ENCODE measurements at regions not wholly inside any gene's neighbourhood (a gene's known extent, or its start where the extent isn't known, plus 50 kb on each side); places are given as distances from the start of the nearest gene placed in this dataset.
"Not testable (repeated sequence)": the region's sequence is repeated elsewhere in the genome, so short reads cannot be mapped to it uniquely, and the experiment has no call there.

DNA sequence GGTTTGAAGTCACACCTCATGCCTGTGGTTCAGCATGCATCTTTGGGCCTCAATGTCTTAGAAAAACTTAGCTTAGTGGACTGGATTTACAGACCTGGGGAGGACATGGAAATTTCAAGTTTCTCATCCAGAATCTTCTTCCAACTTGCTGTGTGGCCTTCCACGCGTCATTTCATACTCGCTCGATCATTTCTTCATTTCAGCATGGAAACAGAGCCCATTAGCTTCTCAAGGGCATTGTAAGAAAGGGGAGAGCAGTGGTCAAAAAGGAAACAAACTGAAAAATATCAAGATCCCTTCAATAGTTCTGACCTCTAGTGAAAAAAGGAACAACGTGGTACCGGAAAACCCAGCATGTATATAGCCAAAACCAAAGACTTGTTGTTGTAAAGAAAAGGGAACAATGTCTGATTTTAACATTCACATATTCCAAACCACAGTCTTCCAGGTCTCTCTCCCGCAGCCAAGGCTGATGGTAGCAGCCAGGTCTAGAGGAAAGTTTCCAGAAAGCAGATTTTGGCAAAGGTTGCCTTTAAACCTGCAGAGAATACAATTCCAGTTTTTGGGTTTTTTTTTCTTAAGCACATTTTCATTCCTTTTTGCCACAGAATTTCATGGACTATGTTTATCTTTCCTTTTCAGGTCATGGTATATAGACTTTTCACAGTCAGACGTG lies 97.0 kb upstream of the CDC42BPA start:
- DNase-seq: no peak

DNA sequence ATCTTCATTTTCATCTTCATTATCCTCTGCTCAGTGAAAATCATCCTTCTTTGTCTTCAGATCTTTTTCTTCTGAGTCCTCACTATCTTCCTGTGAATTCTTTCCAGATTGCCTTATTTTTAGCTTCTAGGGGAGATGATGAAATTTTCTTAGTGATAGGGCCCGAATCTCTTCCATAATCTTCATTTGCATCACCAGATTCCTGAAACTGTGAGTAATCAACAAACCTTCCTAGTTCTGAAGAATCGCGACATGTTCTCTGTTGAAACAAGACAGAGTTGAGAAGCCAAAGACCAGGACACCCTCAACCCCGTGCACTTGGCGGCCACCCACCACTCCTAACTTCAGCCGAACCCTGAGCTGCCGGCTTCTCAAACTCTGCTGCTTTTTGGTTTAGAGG lies 92.8 kb upstream of the CDC42BPA start:
- DNase-seq: no peak

GRCh38 chr1:227406332-227406731 lies 88.0 kb upstream of the CDC42BPA start:
- not testable (repeated sequence) for DNase-seq

DNA sequence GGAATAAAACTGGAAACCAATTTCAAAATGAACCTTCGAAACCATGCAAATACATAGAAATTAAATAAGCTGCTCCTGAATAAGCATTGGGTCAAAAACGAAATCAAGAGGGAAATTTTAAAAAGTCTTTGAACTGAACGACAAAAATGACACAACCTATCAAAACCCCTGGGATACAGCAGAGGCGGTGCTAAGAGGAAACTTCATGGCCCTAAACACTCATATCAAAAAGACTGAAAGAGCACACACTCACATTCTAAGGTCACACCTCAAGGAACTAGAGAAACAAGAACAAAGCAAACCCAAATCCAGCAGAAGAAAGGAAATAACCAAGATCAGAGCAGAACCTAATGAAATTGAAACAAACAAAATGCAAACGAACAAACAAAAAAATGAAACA lies 85.2 kb upstream of the CDC42BPA start:
- DNase-seq: no peak

GRCh38 chr1:227401562-227402342 lies 83.5 kb upstream of the CDC42BPA start:
- DNase-seq: no peak

- no peak for DNase-seq
These were observed 80.9 kb upstream of the CDC42BPA start for GRCh38 chr1:227399152-227399730.

GRCh38 chr1:227397354-227397978 lies 79.2 kb upstream of the CDC42BPA start:
- no peak for DNase-seq

GRCh38 chr1:227396539-227397353 lies 78.5 kb upstream of the CDC42BPA start:
- DNase-seq: no peak

GRCh38 chr1:227395426-227396028 lies 77.2 kb upstream of the CDC42BPA start:
- DNase-seq: no peak

GRCh38 chr1:227392984-227393764 lies 74.9 kb upstream of the CDC42BPA start:
- DNase-seq: no peak

- DNase-seq: no peak
These were observed 73.6 kb upstream of the CDC42BPA start for GRCh38 chr1:227391879-227392278.

DNA sequence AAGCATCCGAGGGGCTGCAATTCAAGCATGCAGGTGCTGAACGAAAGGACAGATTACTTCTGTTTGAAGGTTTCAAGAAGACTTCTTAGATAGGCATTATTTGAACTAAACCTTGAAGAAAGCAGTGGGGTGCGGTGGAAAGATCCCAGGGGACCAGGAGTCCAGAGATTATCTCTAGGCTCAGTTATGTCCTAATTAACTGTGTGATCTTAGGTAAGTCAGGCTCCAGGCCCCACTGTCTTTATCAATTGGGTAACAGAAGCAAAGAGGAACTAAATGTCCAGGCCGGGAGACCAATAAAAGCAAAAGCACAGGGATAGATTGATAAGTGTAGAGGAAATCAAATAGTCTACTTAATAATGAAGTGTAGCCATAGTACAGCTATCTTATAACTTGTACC lies 72.9 kb upstream of the CDC42BPA start:
- DNase-seq: no peak

DNA sequence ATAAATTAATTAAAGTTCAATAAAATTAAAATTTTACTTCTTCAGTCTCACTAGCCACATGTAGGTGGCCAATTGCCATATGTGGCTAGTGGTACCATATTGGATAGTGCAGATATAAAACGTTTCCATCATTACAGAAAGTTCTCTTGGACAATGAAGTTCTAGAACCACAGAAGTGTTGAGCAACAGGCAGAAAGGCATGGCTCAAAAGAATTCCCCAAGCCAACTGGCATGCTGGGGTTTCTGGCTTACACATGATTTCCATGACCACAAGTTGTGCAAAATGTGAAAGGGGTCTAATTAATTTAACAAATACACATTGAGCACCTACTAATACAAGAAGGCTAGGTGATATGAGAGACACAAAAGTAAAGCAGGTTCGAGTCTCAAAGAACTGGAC lies 72.2 kb upstream of the CDC42BPA start:
- DNase-seq: no peak

DNA sequence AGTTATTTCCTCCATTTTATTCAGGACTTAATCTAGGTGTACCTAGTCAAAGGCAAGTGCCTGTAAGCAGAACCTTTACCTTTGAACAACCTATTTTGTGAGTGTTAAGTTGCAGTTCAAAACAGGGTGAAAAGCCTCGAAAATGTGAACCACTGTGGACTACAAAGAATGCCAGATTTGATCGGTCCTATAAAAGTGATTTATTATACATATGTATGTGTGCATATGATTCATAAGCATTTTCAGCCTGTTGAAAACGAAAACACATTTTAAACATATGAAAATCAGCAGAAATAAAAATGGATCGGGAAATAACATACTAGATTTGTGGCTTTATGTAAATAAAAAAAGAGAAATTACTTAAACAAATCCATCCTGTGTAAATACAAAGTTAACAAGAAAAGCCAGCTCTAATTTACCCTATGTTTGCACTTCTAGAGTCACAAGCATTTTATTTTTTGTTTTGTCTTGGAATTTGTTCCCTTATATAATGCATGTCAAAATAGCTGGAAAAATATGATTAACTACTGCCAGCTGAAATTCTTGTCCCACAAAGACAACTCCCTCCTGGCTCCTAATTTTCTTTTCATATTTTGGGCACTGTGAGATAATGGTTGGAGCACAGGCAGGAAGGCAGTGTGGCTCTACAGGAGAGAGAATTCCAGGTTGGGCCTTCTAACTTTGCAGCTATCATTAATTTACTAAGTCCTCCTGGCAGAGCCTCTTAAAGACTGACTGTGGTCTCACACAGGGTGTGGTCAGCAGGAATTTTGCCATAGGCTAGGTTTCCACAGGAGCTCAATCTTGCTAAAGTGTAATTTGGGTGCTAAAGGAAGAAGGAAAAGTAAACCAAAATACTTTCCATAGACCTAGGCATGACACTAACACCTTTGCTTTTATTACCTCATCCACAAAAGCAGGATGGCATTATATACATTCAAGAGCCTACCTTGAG lies 70.2 kb upstream of the CDC42BPA start:
- no peak for DNase-seq

GRCh38 chr1:227379555-227379892 lies 61.2 kb upstream of the CDC42BPA start:
- DNase-seq: no peak

DNA sequence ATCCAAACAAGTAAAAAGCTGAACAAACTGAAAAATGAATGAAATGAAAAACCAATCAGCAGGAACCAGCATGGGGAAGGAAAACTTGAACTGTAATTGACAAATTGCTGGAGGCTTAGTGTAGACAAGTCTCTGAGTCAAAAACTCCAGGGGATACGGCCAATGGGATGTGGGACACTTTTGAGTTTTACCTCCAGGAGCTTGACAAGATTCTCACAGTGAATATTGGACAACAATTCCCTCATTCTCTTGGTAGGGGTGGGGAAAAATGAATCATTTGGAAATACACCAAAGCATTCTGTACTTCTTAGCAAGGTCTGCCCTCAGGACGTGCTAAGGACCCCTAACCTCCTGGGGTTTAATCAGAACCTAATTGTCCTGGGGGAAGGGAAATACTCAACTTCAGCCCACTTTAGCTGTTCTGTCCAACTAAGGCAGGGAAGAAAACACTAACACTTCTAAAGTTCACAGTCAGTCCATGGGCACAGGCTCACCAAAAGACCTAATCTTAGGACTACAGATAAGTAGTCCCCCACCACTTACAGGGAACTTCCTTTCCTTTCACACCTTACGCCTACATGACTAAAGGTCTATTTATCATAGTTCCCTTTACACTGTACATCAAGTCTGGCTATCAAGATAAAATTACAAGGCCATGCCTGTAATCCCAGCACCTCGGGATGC lies 60.7 kb upstream of the CDC42BPA start:
- no peak for DNase-seq

- no peak for DNase-seq
These were observed 59.9 kb upstream of the CDC42BPA start for GRCh38 chr1:227378181-227378580.

- DNase-seq: no peak
These were observed 56.6 kb upstream of the CDC42BPA start for GRCh38 chr1:227374846-227375245.

- DNase-seq: peak in 1 of 2 experiments; percentile 23
These were observed 54.4 kb upstream of the CDC42BPA start for GRCh38 chr1:227372726-227373130.
